ENCODE measurements at regions not wholly inside any gene's neighbourhood (a gene's known extent, or its start where the extent isn't known, plus 50 kb on each side); places are given as distances from the start of the nearest gene placed in this dataset.
A peak's percentile ranks its signal among the peaks of the same experiment; 100 is the strongest.

- DNase-seq, result no peak
These were observed 334.0 kb upstream of the CPEB2 start for GRCh38 chr4:14668296-14668695.

DNA sequence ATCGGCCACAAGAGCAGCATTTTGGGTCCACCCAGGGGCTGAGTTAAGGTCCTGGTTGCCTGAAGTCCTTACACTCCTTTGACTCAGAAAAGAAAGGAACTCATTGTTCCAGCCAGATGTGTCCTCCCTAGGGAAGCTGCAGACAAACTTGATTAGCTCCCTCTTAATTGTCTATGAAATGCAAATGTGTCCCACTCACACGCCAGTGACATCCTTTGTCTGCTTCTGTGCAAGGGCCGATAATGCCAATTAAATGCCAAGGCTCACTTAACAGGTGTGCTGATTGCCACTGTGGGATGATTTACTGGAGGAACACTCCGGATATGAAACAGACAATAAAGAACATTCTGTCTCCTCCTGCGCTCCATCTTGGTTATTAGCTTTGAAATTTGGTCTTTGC, 332.9 kb upstream of the CPEB2 start:
- no peak for DNase-seq

DNA sequence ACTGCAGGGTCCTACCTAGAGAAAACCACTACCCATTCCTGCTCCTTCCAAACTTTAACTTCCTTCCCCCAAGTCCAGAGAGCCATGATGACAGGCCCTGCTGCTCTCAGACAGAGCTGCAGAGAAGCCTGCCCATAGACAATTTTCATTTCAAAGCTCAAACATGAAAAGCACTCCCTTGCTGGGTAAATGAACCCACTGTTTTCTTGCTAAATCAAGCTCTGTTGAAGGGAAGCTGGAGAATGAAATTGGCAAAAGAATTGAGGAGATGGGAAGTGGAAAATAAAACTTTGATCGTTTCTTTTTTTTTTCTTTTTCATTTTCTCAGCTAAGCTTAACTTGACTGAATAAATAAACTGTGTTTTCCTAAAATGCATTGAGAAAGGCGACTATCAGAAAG, 331.1 kb upstream of the CPEB2 start:
- no peak for DNase-seq

DNA sequence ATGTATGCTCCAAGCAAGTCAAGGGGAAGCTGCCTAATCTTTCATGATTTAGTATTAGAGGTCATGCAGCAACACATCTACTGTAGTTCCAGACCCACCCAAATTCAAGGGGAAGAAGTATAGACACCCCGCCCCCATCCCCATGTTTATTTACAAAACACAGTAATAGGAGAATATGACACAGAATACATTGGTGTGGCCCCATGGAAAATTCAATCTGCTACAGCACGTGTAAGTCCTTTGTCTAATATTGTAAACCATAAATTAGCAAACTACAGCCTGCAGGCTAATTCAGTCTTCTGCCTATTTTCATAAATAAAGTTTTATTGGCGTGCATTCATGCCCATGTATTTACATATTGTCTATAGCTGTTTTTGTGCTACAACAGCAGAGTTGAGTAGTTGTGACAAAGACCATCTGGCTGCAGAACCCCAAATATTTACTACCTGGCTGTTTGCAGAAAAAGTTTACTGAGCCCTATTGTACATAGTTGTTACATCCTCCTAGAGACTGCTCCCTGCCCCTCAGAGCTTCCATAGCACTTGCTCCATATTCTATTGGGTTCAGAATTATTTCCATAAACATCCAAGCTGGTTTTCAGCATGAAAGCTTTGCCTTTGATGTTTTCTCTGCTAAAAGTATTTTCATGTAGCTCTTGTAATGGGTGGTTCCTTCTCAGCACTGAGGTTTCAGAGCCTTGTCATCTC, 326.8 kb upstream of the CPEB2 start:
- no peak for DNase-seq

- DNase-seq, result no peak
These were observed 322.4 kb upstream of the CPEB2 start for GRCh38 chr4:14679906-14680305.

- no peak for DNase-seq
These were observed 321.0 kb upstream of the CPEB2 start for GRCh38 chr4:14681330-14681729.

- DNase-seq, result no peak
These were observed 308.6 kb upstream of the CPEB2 start for GRCh38 chr4:14693728-14694127.

DNA sequence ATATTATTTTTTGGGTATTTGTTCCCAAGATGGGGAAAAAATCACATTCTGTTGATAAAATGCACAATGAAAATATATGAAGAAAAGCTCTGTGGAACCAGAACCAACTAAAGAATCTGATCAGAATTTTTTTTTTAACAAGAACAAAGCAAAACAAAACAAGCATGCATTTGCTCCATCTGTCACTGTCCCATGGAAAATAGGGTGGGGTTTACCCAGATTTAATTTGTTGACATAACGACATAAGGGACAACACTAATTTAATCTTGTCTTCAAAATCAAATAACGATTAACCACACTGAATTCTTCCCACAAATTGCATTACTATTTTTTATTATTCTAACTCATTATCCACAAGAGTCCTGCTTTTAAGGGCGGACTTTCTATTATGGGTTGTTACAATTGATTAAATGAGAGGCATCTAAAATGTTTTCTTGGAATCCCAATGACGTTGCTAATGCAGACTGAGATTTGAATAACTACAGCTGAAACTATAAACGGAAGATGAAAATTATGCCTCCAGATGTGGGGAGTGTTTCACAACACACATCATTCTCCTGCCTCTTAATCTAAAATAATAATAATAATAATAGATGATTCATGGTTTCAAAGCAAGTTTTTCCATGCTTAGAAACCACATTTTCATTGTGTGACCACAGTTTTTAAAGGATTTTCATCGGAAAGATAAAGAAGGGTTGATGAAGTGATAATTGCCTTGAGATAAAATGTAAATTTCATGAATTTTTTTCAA, 307.0 kb upstream of the CPEB2 start:
- DNase-seq, result no peak

- no peak for DNase-seq
These were observed 302.2 kb upstream of the CPEB2 start for GRCh38 chr4:14700083-14700482.

- no peak for DNase-seq
These were observed 301.7 kb upstream of the CPEB2 start for GRCh38 chr4:14700544-14700943.

DNA sequence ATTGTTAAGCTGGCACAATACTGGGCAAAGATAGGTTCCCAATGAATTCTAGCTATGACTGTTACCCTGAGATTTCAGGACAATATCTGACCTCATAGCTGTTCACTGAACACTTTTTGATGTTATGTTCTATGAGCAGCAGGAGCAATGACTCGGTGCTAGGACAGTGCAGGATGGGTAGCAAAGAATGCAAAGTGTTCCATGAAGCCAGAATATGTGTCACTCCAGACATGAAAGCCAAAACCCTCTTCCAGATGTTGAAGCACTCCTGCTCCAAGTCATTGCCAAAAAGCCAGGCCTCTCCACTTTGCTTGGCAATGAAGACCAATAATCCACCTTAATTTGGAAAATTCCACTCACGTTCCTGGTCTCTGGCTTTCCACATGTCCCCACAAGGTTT, 300.9 kb upstream of the CPEB2 start:
- DNase-seq, result no peak

DNA sequence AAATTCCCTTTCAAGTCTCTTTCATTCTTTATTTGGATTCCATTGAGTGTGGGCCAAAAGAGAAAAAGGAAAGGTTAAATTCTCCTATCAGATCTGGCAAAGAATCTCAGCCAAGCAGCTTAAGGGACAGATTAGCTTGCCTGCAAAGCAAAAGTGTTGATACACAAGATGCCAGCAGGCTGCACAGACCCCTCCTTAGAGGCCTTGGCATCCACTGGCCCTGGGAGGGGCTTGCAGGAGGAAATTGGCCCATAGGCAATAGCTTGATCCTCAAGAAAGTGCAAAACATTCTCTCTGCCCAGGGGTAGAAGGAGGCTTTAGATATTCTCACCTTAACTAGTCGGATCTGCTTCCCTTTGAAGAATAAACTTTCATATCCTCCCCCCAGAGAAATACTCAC, 300.4 kb upstream of the CPEB2 start:
- DNase-seq, result no peak

- no peak for DNase-seq
These were observed 293.7 kb upstream of the CPEB2 start for GRCh38 chr4:14708574-14708973.

DNA sequence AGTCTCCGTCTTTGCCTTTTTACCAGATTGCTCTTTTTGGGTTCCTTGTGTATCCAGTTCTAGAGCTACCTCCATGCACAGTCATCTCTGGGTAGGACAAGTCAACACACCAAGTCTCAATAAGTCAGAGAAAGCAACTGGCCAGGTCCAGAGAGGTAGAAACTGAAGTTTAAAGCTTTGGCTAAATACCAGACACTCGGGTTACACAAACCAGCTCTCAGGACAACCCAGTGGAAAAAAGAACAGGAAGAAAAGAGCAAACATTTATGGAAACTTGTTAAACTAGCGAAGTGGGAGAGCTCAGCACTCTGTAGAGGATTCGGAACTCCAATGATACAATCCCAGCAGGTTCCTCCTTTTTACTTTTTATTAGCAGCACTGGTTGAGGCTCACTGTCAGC, 291.0 kb upstream of the CPEB2 start:
- no peak for DNase-seq

GRCh38 chr4:14716691-14717090, 285.6 kb upstream of the CPEB2 start:
- DNase-seq, result no peak

GRCh38 chr4:14719053-14719452, 283.2 kb upstream of the CPEB2 start:
- no peak for DNase-seq

- no peak for DNase-seq
These were observed 275.8 kb upstream of the CPEB2 start for GRCh38 chr4:14726441-14726840.

DNA sequence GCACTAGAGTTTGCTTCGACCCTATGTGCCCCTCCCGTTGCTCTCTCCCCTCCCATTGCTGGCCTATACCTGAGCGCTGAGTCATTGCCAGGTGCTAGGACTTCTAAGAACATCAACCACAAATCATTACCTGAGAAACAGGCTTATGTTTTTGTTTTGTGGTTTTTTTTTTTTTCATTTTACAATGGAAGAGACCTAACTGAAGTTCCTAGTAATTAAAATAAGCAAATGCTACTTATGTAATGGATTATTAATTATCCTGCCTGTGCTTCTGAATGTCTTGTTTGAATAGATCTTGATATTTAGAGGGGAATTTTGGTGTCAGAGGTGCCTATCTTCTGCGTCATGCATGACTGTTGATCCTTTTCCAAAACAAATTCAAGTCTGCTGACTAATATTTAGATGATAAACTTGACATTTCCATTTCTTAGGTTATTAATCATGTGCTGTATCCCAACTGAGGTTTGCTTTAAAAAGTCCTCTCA, 275.4 kb upstream of the CPEB2 start:
- DNase-seq, result no peak

GRCh38 chr4:14729282-14730000, 272.8 kb upstream of the CPEB2 start:
- no peak for DNase-seq

- DNase-seq, result no peak
These were observed 260.2 kb upstream of the CPEB2 start for GRCh38 chr4:14742054-14742453.

DNA sequence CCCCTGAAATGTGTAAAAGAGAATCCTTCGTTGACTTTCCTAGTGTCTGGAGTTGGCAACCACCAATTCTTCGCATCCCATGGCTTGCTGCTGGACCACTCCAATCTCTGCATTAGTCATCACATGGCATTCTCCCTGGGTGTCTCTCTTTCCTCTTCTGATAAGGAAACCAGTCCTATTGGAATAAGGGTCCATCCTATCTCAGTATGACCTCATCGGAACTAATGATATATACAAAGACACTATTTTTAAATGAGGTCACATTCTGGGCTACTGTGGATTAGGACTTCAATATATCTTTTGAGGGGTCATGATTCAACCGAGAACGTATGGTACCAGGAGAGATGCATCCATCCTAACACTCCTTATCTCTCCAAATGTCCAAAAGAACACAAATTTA, 259.1 kb upstream of the CPEB2 start:
- no peak for DNase-seq

DNA sequence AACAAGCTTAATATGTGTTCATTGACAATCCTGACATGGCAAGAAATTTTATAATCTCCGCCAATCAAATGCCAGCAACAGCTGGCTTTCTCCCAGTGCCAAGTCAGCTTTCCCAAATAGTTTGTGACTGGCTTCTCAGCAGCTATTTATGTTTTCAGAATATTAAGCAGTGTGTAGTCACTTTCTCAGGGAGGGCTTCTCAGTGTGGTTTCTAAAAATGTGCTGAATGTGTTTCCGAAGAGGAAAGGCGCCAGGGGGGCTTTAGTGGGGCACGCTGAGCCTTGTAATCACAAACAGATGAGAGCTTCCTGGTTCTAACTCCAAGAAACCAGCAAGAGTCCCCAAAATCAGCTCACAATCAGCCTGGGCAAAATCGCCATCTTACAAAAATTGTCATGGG, 258.7 kb upstream of the CPEB2 start:
- no peak for DNase-seq

DNA sequence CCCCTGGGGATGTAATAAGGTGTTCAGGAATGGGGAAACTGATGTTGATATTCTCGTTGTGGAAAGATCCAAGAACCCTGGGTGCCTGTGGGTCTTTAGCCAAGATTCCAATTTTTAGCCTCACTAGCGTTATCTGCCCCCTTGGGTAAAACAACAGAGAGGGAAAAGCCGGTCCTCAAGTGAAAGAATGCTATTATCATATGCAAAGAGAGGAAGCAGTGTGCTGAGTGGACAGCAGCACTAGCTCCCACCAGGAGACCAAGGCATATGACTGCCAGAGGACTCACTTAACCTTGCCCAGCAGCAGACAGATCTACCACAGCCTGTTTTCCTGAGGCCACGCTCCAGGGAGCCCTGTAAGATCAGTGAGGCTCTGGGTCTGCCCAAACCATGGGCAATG, 257.9 kb upstream of the CPEB2 start:
- no peak for DNase-seq

DNA sequence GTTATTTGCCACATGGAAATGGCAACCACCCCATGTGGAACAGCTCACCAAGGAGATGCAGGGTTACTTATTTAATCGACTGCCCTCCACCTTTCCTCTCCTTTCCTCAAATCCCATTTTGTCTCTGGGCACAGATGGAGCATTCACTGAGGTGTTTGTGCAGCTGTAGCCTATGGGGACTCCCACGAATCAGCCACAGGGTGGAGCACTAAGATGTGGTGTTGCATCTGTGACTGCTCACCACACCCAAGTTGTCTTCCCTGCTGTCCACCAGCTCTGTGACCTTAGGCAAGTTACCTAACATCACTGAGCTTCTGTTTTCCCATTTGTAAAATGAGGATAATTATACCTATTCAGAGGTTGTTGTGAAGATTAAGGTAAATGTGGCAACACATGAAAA, 252.4 kb upstream of the CPEB2 start:
- DNase-seq, result peak; percentile 12 to 13

Measured in inflammatory macrophage treated with lipopolysaccharide for 1 hour (primary cell).